ENCODE measurements at regions not wholly inside any gene's neighbourhood (a gene's known extent, or its start where the extent isn't known, plus 50 kb on each side); places are given as distances from the start of the nearest gene placed in this dataset.

GRCh38 chr22:49202226-49202625 is 625.4 kb downstream of the BRD1 start:
- H3K4me3 ChIP-seq (ENCODE audit: low read depth, low read length) = no peak overlapping the region
- TF ChIP-seq, protein P1, sequence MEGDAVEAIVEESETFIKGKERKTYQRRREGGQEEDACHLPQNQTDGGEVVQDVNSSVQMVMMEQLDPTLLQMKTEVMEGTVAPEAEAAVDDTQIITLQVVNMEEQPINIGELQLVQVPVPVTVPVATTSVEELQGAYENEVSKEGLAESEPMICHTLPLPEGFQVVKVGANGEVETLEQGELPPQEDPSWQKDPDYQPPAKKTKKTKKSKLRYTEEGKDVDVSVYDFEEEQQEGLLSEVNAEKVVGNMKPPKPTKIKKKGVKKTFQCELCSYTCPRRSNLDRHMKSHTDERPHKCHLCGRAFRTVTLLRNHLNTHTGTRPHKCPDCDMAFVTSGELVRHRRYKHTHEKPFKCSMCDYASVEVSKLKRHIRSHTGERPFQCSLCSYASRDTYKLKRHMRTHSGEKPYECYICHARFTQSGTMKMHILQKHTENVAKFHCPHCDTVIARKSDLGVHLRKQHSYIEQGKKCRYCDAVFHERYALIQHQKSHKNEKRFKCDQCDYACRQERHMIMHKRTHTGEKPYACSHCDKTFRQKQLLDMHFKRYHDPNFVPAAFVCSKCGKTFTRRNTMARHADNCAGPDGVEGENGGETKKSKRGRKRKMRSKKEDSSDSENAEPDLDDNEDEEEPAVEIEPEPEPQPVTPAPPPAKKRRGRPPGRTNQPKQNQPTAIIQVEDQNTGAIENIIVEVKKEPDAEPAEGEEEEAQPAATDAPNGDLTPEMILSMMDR (IDR thresholded peaks at IDR 0.05; ENCODE audit: borderline replicate concordance, insufficient read depth, low read depth, low read length) = no peak

GRCh38 chr22:49201046-49201970 is 626.4 kb downstream of the BRD1 start:
- TF ChIP-seq, protein P1 (IDR thresholded peaks at IDR 0.05; ENCODE audit: borderline replicate concordance, insufficient read depth, low read depth, low read length) = no peak
- H3K4me3 ChIP-seq (ENCODE audit: low read depth, low read length) = no peak overlapping the region

DNA sequence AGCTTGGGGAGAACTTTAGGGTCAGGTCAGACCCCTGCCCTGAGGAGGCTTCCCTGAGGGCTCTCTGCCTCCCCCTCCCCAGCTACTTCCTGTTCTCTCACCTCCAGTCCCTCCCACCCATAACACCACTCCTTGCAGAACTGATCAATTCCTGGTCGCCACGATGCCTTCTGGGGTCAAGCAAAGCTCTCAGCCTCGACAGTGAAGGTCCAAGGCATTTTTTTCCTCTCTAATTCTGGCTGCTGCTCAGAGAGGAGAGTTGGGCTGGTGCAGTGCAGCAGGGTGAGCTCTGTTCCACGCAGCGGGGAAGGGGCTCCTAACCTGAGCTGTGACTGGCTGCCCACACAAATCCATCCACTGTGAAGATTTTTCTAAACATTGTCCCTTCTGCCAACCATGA is 628.4 kb downstream of the BRD1 start:
- TF ChIP-seq, protein P1 (IDR thresholded peaks at IDR 0.05; ENCODE audit: borderline replicate concordance, insufficient read depth, low read depth, low read length) = no peak

DNA sequence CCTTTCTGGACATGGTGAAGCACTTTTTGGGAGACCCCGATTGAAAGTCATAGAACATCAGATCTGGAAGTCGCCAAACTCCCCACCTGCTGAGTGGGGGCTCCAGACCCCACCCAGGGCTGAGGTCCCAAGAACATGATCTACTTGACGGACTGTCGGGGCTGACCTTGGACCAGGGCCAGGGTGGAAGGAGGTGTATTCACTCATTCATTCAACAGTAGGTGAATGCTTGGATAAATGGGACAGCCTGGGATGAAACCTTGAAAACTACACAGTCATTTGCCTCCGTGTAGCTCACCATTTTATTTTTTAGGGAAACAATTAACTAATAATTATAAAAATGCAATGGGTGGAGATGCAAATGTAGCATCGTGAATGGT is 629.0 kb downstream of the BRD1 start:
- TF ChIP-seq, protein P1 (IDR thresholded peaks at IDR 0.05; ENCODE audit: borderline replicate concordance, insufficient read depth, low read depth, low read length) = no peak
- H3K4me3 ChIP-seq (ENCODE audit: low read depth, low read length) = no peak overlapping the region

More for the DNA sequence above, 628.4 kb downstream of the BRD1 start:
- no peak overlapping the region for H3K4me3 ChIP-seq (ENCODE audit: low read depth, low read length)

- no peak overlapping the region for H3K4me3 ChIP-seq (ENCODE audit: low read depth, low read length)
- TF ChIP-seq, protein P1 (IDR thresholded peaks at IDR 0.05; ENCODE audit: borderline replicate concordance, insufficient read depth, low read depth, low read length) = no peak
Measured at GRCh38 chr22:49197986-49198704, 629.5 kb downstream of the BRD1 start.

DNA sequence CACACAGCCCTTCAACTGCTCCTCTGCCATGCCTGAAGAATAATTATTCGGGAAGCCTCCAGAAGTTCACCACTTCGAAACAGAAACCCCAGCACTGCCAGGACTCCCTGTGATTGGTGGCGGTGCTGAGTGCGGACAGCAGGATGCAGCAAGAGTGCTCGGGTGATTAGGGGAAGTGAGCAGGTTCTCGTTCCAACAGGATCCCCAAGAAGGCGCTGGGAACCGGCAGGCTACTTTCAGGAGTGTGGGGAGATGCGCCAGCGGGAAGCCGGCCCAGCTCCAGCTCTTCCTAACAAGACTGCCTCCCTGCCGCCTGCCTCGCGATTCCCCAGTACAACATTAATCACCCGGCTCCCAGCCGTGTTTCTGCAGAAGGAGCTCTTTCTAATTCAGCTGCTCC is 630.2 kb downstream of the BRD1 start:
- TF ChIP-seq, protein P1 (IDR thresholded peaks at IDR 0.05; ENCODE audit: borderline replicate concordance, insufficient read depth, low read depth, low read length) = no peak
- no peak overlapping the region for H3K4me3 ChIP-seq (ENCODE audit: low read depth, low read length)
